Upper lobe of left lung (tissue), 6 donors: ENCODE measurements at regions not wholly inside any gene's neighbourhood (a gene's known extent, or its start where the extent isn't known, plus 50 kb on each side); places are given as distances from the start of the nearest gene placed in this dataset.

Experiments used
- ATAC-seq, 2 donors: fragments of 200-7000 bp; cut with Tn5 transposase; one replicate each; pipeline ENCODE4 v1.9.1; 2022; ENCODE audit warnings: mild to moderate bottlenecking in 2 of 2, moderate library complexity in 2 of 2; ENCODE audit not compliant: low FRiP score in 2 of 2
- DNase-seq, 2 donors: peaks; one replicate each; pipeline ENCODE4 v3.0.0-alpha.2; 2019 to 2020
- H3K27ac ChIP-seq, 4 donors: fragments of 200-600 bp; sonication (generic); one replicate each; pipeline ENCODE4 v1.5.1; 2016 to 2019
- H3K27me3 ChIP-seq, 4 donors: fragments of 200-600 bp; sonication (generic); one replicate each; pipeline ENCODE4 v1.5.1; 2017 to 2019
- H3K36me3 ChIP-seq, 4 donors: fragments of 200-600 bp; sonication (generic); one replicate each; pipeline ENCODE4 v1.5.1; 2016 to 2019
- H3K4me1 ChIP-seq, 4 donors: fragments of 200-600 bp; sonication (generic); one replicate each; pipeline ENCODE4 v1.5.1; 2018 to 2019
- H3K4me3 ChIP-seq, 4 donors: fragments of 200-600 bp; sonication (generic); one replicate each; pipeline ENCODE4 v1.5.1; 2017 to 2019; ENCODE audit warnings: mild to moderate bottlenecking in 2 of 4, moderate library complexity in 1 of 4
- H3K9me3 ChIP-seq, 4 donors: fragments of 200-600 bp; sonication (generic); one replicate each; pipeline ENCODE4 v1.5.1; 2018 to 2019
- CTCF ChIP-seq, 6 experiments: fragments of 450-650 bp in 4 of 6; fragments of 200-600 bp in 2 of 6; sonication (generic) in 2 of 6; IDR thresholded peaks; one replicate each; pipeline ENCODE4 v1.5.1; 2016 to 2019; ENCODE audit warnings: antibody characterized with exemption in 6 of 6
- EP300 ChIP-seq, 4 donors: sonication (generic); formaldehyde crosslinking; IDR thresholded peaks; one replicate each; pipeline ENCODE4 v1.5.1; 2017; ENCODE audit warnings: antibody characterized with exemption in 4 of 4, control low read depth in 2 of 4
- POLR2A ChIP-seq, 4 donors: fragments of 450-650 bp; IDR thresholded peaks; one replicate each; pipeline ENCODE4 v1.5.1; 2016 to 2017; ENCODE audit warnings: antibody characterized with exemption in 4 of 4, mild to moderate bottlenecking in 2 of 4
- POLR2AphosphoS5 ChIP-seq, 2 donors: sonication (generic); formaldehyde crosslinking; IDR thresholded peaks; one replicate each; pipeline ENCODE4 v1.5.1; 2017; ENCODE audit warnings: antibody characterized with exemption in 2 of 2
- WGBS, 2 donors: methylation state at CpG; one replicate each; pipeline ENCODE4 v1.1.5; 2017 to 2018; 5-methylcytosine and 5-hydroxymethylcytosine counted together
- donor health status: DM: no; HTN: no; CAD: no; lungs with moderate emphysema.
- donor health status: DM: no; HTN: yes; CAD: no; lungs with severe emphysema.

GRCh38 chr1:189084811-189085210, 1392.9 kb downstream of the BRINP3 start:
- no peaks in the 10 kb centered on the region for H3K36me3 ChIP-seq
- no peaks in the 10 kb centered on the region for H3K27me3 ChIP-seq
- no peaks in the 10 kb centered on the region for H3K4me1 ChIP-seq
- TF ChIP-seq CTCF (IDR thresholded peaks at IDR 0.05) (no peak), EP300 (IDR thresholded peaks at IDR 0.05) (no peak), POLR2AphosphoS5 (IDR thresholded peaks at IDR 0.05) (no peak)
- H3K4me3 ChIP-seq: no peak overlapping the region
- H3K27ac ChIP-seq: no peak overlapping the region
- ATAC-seq (no peak), DNase-seq (no peak)
- WGBS, 2 donors: 38 to 53% methylated on average over 2 of the region's 2 CpGs
- no peaks in the 10 kb centered on the region for H3K9me3 ChIP-seq

DNA sequence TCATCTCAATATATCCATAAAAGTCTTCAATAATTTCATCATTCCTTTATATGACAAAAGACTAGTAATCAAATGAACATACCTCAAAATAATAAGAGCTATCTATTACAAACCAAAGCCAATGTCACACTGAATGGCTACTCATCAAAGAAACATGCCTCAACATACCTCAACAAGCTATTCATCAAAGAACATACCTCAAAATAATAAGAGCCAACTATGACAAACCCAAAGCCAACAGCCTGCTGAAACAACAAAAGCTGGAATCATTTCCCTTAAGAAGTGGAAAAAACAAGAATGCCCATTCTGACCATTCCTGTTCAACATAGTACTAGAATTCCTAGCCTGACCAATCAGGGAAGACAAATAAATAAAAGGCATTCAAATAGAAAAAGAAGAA, 1373.7 kb downstream of the BRINP3 start:
- no peak for DNase-seq
- TF ChIP-seq POLR2A (IDR thresholded peaks at IDR 0.05): no peak
- TF ChIP-seq POLR2AphosphoS5 (IDR thresholded peaks at IDR 0.05): no peak
- no peak for TF ChIP-seq CTCF (IDR thresholded peaks at IDR 0.05)
- no peak for TF ChIP-seq EP300 (IDR thresholded peaks at IDR 0.05)
- Histone ChIP-seq H3K4me3 (no peak overlapping the region), H3K27ac (no peak overlapping the region), H3K27me3 (no peaks in the 10 kb centered on the region), H3K4me1 (no peaks in the 10 kb centered on the region), H3K9me3 (no peaks in the 10 kb centered on the region), H3K36me3 (no peaks in the 10 kb centered on the region)
- ATAC-seq: no peak

DNA sequence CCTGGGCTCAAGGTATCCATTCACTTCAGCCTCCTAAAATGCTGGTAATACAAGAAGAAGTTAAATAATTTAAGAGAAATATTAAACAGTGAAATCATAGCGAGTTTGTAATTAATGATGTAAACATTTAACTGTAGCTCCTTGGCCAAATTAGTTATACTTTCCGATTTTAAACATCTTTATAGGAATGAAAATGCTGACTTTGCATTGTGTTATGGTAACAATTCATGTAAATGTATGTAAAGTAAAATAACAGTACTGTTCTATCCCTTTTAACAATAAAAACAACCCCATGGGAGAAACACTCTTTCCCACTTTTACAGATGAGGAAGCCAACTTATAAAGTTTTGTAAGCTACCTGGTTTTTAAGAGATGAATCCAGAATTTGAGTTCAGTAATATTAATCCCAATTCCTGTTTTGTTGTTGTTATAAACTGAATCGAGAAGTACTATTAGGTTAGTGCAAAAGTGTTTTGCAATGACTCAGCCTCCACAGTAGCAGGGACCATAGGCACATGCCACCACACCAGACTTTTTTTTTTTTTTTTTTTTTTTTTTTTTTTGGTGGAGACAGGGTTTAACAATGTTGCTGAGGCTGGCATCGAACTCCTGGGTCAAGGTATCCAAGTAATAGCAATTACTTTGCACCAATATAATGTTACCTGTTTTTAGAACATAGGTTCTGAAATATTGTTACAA, 1360.4 kb downstream of the BRINP3 start:
- no peak for DNase-seq
- H3K27ac ChIP-seq: no peak overlapping the region
- ATAC-seq: no peak
- H3K4me3 ChIP-seq: no peak overlapping the region
- no peaks in the 10 kb centered on the region for H3K9me3 ChIP-seq
- no peaks in the 10 kb centered on the region for H3K4me1 ChIP-seq
- no peaks in the 10 kb centered on the region for H3K27me3 ChIP-seq
- TF ChIP-seq EP300 (IDR thresholded peaks at IDR 0.05) (no peak), POLR2AphosphoS5 (IDR thresholded peaks at IDR 0.05) (no peak), POLR2A (IDR thresholded peaks at IDR 0.05) (no peak), CTCF (IDR thresholded peaks at IDR 0.05) (no peak)
- 85 to 86% methylated on average over 4 of the region's 4 CpGs for WGBS, 2 donors
- H3K36me3 ChIP-seq: no peaks in the 10 kb centered on the region

DNA sequence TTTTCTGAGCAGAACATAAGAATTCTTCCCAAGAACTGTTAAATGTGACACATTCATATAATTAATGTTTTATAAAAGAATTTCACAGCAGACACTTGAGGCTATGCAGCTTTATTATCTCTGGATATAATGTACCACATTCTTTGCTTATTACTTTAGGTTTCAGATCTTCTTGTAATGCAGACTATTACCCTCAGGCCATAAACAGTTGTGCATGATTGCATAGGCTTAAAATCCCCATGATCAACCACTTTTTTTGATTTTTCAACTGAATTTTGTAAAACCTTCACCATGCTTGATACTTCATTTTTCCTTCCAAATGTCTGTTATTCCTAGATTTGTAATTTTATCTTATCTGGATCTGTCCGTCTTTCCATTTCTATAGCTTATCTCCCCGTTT, 1355.7 kb downstream of the BRINP3 start:
- ATAC-seq: no peak
- Histone ChIP-seq H3K27me3 (no peaks in the 10 kb centered on the region), H3K4me1 (no peaks in the 10 kb centered on the region), H3K36me3 (no peaks in the 10 kb centered on the region), H3K9me3 (peaks cover 0 to 11% (median 0%) of the 10 kb centered on the region in 4 donors), H3K27ac (no peak overlapping the region), H3K4me3 (no peak overlapping the region)
- 61 to 62% methylated on average over 2 of the region's 2 CpGs for WGBS, 2 donors
- TF ChIP-seq POLR2AphosphoS5 (IDR thresholded peaks at IDR 0.05) (no peak), CTCF (IDR thresholded peaks at IDR 0.05) (no peak)
- DNase-seq: no peak

GRCh38 chr1:189125694-189126093, 1352.0 kb downstream of the BRINP3 start:
- H3K4me1 ChIP-seq: no peaks in the 10 kb centered on the region
- no peaks in the 10 kb centered on the region for H3K27me3 ChIP-seq
- whole genome bisulfite sequencing, 2 donors: 44 to 72% methylated on average over 2 of the region's 2 CpGs
- ATAC-seq (no peak), DNase-seq (no peak)
- H3K36me3 ChIP-seq: no peaks in the 10 kb centered on the region
- H3K9me3 ChIP-seq: peaks cover 0 to 11% (median 0%) of the 10 kb centered on the region in 4 donors
- TF ChIP-seq POLR2AphosphoS5 (IDR thresholded peaks at IDR 0.05): no peak
- H3K4me3 ChIP-seq: no peak overlapping the region
- H3K27ac ChIP-seq: no peak overlapping the region
